GM21737 (cell line): ENCODE measurements at regions not wholly inside any gene's neighbourhood (a gene's known extent, or its start where the extent isn't known, plus 50 kb on each side); places are given as distances from the start of the nearest gene placed in this dataset.
A peak's percentile ranks its signal among the peaks of the same experiment; 100 is the strongest.
"Not testable (repeated sequence)": the region's sequence is repeated elsewhere in the genome, so short reads cannot be mapped to it uniquely, and the experiment has no call there.

ENCODE experiments used
- ATAC-seq: cut with Tn5 transposase; IDR thresholded peaks from one replicate; pipeline ENCODE4 v1.9.1; 2021; ENCODE audit warnings: mild to moderate bottlenecking, moderate library complexity; ENCODE audit not compliant: unreplicated experiment

DNA sequence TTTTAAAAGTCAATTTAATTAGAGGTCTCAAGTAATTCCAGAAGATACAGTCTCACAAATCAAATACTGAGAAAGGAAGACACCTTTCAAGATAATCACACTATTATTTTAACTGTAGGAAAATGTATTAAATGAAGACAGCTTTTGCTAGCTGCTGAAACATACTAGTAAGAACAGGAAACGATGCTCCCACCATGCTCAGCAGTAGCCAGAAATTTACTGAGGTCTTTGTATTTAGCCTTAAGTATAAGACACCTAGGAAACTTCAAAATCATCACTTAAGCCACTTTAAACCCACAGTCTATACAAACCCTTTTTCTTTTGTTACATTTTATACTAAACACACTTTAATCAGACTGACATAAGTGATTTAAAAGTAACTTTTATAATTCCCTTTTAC, 72.7 kb upstream of the NPIPB12 start:
- ATAC-seq: not testable (repeated sequence)

DNA sequence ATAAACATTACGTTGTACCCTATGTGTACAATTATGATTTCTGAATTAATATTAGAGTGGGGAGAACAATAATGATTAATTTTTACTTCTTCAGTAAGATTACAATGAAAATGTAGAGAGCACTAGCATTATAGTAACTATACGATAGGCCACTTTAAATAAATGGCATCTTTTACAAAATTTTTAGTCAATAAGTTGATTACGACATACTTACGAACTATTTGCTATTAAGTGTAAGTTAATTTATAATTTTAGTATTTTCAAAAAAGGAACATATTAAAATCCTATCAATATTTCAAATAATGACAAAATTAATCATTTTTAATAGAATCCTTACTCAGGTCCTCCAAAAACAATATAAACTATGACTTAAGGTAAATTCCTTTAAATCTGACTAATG, 75.6 kb upstream of the NPIPB12 start:
- not testable (repeated sequence) for ATAC-seq

DNA sequence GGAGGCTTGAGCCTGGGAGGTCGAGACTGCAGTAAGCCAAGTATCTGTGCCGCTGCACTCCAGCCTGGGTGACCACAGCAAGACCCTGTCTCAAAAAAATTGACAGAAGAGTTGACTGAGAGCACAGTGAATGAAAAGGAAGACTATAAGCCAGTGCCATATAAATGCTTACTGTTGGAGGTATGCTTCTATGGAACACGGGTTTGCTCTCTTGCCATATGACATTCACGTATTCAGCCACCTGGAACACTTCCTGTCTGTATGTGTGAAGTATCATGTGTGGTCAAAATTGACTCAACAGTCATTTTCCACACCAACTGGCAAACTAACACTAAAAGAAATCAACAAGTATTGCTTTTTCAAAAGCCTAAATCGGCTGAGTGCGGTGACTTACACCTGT, 71.1 kb upstream of the SPN start:
- ATAC-seq: not testable (repeated sequence)

- ATAC-seq: peak; percentile 42
These were observed 68.7 kb upstream of the SPN start for GRCh38 chr16:29594269-29594925.

DNA sequence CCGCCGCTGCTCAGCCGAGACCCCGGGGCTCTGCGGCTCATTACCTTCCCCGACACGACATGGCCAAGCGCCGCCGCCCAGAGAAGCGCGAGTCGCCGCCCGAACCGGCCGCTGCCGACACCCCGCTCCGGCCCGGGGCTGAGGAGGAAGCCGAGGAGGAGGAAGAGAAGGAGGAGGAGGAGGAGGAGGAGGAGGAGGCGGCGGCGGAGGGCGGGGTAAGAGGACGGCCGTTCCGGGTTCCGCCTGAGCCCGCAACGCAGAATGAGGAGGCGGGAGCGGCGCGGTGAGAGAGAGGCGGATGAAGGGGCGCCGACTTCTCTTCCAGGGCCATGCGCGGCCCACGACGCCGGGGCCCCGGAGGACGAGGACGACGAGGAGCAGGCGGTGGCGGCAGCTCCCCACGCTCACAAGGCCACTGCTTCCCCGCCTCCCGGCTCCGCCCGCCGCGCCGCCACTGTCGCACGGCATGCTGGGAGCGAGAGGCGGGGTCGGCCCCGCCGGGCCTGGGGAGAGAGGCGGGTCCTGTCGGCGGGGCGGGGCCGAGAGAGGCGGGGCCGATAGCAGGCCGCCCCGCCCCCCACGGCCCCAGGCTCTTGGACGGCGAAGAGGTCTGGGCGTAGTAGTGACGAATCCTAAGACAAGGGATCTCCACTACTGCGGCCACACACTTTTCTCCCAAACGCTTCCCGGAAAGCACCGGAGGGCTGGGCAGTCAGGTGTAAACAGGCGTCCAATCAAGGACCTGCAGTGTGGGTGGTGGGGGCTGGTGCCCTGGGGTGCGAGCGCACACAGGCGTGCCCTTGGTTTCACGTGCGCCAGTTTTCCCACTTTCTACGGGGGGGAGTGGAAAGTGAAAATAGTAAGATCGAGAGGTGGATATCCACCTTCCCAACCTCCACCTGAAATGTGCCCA, 67.9 kb upstream of the SPN start:
- ATAC-seq: peak; percentile 78

GRCh38 chr16:29597030-29597429, 66.0 kb upstream of the SPN start:
- ATAC-seq: not testable (repeated sequence)

GRCh38 chr16:29600111-29601000, 62.7 kb upstream of the SPN start:
- ATAC-seq: not testable (repeated sequence)

GRCh38 chr16:29602247-29602625, 60.8 kb upstream of the SPN start:
- ATAC-seq: not testable (repeated sequence)

- ATAC-seq: not testable (repeated sequence)
These were observed 60.4 kb upstream of the SPN start for GRCh38 chr16:29602683-29603088.

DNA sequence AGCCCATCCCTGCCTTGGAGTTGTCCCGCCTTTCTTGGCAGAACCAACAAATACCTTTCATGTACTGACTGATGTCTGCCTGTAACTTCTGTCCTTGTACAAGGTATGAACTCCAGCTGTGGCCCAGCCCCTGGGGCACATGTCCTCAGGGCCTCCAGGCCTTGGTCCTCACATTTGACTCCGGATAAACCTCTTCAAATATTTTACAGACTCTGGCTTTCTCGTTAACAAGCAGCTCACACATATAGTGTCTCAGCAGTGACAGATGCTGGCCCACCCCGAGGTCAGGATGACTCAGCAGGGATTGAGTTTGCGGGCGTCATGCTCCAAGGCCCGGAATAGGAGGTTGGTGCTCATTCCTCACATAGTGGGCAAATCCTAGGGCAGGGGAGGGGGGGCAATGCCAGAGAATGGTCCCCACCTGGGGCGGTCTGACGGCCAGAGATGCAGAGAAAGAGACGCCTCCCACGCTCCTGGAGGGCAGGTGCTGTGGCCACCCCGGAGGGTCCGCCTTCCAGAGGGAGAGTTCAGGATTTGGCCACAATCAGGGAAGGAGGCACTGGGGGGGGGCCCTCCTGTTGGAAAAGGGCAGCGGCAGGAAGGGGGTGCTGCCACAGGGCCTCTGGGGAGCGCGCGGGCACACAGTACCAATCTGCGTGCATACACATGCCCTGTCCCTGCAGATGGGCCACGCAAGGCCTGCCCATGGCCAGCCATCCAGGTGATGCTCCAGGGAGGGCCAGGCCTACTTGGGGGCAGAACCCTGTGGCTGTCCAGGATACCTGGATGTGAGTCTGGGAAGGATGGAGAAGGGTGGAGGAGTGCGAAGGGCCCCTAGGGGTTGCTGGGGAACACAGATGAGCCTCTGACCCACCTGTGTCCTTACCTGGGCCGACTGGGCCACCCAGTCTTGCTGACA, 58.2 kb upstream of the SPN start:
- not testable (repeated sequence) for ATAC-seq

DNA sequence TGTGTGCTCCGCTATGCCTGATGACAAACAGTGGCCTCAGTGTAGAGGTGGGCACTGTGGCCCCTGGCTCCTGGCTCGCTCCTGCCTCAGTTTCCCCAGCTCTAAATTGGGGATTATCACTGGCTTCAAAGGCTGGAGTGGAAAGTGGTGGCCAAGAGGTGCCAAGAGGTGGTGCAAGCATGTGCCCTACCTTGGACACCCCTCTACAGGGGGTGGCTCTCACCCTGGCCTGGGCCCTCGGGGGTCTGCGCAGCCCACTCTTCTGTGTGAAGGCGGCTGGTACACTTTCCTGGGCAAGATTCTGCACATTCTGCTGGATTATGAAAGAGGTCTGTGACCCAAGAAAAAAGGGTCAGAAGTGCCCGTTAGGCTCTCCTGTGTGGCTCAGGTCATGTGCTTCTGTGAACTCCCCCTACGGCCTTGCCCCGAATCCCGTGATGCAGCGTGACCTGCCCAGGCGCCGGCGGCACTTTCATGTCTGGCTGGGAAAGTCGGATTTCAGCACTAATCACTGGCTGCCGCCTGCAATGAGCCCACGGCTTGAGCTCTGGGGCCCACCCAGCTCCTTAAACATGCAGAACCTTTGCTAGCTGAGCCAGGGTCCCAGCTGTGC, 57.3 kb upstream of the SPN start:
- not testable (repeated sequence) for ATAC-seq

- not testable (repeated sequence) for ATAC-seq
These were observed 56.2 kb upstream of the SPN start for GRCh38 chr16:29606669-29607427.

GRCh38 chr16:29607428-29607823, 55.6 kb upstream of the SPN start:
- not testable (repeated sequence) for ATAC-seq

- ATAC-seq: peak; percentile 35
These were observed 50.4 kb upstream of the SPN start for GRCh38 chr16:29612381-29613306.
